ENCODE measurements at regions not wholly inside any gene's neighbourhood (a gene's known extent, or its start where the extent isn't known, plus 50 kb on each side); places are given as distances from the start of the nearest gene placed in this dataset.

GRCh38 chr11:27858866-27859265 lies 158.6 kb upstream of the BDNF start:
- DNase-seq (ENCODE audit: low read depth): no peak

- no peak for DNase-seq (ENCODE audit: low read depth)
Observed at GRCh38 chr11:27857588-27857987, 157.3 kb upstream of the BDNF start.

DNA sequence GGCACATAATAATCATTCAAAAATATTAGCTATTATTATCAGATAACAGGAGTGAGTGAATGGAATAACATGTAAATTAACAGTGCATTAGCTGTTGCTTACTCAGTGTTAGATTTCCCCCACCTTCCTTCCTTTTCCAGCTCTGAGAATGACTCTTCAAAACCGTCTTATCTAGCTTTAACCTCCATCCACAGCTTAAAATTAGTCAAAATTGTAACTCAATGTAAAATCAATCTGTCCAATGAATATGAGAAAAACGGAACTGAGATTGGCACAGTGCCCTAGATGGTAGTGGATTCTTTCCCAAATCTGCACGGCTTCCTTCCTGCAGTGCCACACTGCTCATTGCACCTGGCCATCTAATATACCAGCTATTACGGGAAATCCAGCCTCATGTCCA lies 156.8 kb upstream of the BDNF start:
- DNase-seq (ENCODE audit: low read depth): no peak

- no peak for DNase-seq (ENCODE audit: low read depth)
Observed at GRCh38 chr11:27848423-27848822, 148.2 kb upstream of the BDNF start.

DNA sequence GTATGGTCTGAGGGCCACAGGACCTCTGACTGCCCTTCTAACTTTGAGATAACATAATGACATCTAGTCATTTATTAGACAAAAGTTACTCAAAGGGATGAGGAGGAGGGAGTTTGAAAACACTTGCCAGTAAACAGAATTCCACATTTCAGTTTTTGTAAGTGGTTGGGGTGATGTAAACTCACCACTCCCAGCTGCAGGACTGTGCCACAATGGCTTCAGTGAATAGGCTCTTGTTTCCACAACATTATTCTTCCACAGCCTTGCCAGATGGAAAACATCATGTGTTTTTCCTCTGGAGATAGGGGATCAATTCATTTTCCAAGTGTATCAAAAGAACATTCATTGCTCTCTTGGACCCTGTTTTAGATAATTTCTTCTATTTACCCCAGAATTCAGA lies 147.2 kb upstream of the BDNF start:
- DNase-seq (ENCODE audit: low read depth): no peak

GRCh38 chr11:27842290-27842689 lies 142.0 kb upstream of the BDNF start:
- no peak for DNase-seq (ENCODE audit: low read depth)

DNA sequence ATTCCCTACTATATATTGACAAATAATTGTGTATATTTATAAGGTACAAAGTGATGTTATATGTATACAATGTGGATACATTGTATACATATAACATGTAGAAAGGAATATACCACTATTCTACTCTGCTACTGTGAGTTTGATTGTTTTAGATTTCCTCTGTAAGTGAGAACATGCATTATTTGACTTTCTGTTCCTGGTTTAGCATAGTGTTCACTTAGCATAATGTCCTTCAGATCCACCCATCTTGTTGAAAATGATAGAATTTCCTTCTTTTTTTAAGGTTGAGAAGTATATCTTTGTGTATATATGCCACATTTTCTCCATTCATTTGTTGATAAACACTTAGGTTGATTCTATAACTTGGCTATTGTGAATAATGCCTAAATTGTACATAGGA lies 140.8 kb upstream of the BDNF start:
- DNase-seq (ENCODE audit: low read depth): no peak

- no peak for DNase-seq (ENCODE audit: low read depth)
Observed at GRCh38 chr11:27839226-27839913, 139.1 kb upstream of the BDNF start.

GRCh38 chr11:27838674-27839073 lies 138.4 kb upstream of the BDNF start:
- DNase-seq (ENCODE audit: low read depth): no peak

DNA sequence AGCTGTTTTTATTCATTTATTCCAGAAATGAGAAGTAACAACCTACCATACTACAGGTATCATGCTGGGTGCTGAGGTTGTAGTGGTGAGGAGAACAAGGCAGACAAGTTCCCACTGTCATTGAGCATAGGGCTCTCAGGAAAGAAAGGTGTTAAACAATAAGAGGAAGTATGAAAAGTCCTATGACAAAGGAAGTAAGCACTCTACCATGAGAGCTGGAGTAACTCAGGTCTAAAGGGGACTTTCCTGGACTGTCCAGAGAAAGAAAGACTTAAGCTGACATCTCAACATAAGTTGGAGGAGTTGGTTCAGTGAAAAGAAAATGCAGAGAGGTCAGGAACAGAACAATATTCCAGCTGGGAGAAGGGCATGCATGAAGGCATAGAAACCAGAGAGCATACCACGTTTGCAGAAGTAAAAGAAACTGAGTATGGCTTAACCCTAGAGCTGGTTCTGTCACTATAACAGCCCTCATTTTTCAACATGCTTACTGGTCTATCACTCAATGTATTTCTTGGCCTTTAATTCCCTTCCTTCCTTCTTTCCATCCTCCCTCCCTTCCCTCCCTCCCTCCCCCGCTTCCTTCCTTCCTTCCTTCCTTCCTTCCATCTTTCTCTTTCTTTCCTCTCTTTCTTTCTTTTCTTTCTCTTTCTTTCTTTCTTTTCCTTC lies 137.8 kb upstream of the BDNF start:
- DNase-seq (ENCODE audit: low read depth): no peak

DNA sequence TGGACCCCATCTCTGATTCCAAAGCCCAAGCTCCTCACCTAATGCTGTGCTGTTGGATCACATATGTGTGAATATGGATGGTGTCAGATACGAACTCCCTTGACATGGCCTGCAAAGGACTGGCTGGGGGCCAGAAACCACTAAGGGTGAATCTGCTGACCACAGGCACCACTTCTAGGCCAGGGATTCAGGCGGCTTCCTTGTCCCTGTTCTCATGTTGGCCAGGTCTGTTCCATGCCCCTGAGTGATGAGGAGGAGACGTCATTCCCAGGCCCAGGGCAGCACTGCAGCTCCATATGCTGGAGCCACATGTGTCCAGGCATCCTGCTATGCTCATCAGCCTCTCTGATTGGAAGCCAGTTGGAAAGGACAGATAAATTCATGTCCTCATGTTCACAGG lies 130.0 kb upstream of the BDNF start:
- DNase-seq (ENCODE audit: low read depth): peak; percentile 9

DNA sequence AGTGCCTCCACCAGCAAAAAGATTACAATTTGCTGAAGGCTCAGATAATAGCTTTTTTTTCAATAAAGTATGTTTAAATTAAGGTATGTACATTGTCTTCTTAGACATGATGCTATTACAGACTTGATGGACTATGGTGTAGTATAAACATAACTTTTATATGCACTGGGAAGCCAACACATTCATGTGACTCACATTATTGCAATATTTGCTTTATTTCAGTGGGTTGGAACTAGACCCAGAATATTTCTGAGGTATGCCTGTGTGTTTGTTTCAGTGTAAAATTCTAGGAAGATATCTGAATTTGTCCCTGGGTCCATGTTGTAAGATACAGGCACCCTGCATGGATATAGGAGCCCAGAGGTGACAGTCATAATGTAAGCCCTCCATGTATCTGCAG lies 120.0 kb upstream of the BDNF start:
- no peak for DNase-seq (ENCODE audit: low read depth)

DNA sequence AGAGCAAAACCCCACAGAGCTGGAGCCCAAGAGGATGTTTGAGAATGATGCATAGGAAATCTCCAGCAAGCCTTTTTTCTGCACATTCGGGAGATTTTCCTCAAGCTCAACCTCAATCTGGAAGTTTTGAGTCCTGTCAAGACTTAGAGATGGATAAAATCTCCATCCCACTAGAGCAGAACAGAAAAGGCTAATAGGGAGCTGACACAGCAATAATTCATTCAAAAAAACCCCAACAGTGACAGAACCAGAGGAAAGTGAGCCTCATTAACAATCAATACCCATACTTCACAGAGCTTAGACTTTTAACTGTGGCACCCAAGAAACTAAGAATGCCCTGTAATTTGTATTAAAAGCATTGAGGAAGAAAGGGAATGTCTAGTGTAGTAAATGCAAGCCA lies 115.9 kb upstream of the BDNF start:
- no peak for DNase-seq (ENCODE audit: low read depth)

- DNase-seq (ENCODE audit: low read depth): peak; percentile 4
Observed at GRCh38 chr11:27812341-27812740, 112.1 kb upstream of the BDNF start.

GRCh38 chr11:27807596-27807995 lies 107.3 kb upstream of the BDNF start:
- DNase-seq (ENCODE audit: low read depth): no peak

GRCh38 chr11:27806122-27806521 lies 105.9 kb upstream of the BDNF start:
- no peak for DNase-seq (ENCODE audit: low read depth)

GRCh38 chr11:27795955-27796861 lies 96.0 kb upstream of the BDNF start:
- DNase-seq (ENCODE audit: low read depth): peak; percentile 45

GRCh38 chr11:27786864-27787263 lies 86.6 kb upstream of the BDNF start:
- no peak for DNase-seq (ENCODE audit: low read depth)

GRCh38 chr11:27786331-27786730 lies 86.1 kb upstream of the BDNF start:
- DNase-seq (ENCODE audit: low read depth): no peak

GRCh38 chr11:27783701-27784355 lies 83.6 kb upstream of the BDNF start:
- DNase-seq (ENCODE audit: low read depth): no peak

DNA sequence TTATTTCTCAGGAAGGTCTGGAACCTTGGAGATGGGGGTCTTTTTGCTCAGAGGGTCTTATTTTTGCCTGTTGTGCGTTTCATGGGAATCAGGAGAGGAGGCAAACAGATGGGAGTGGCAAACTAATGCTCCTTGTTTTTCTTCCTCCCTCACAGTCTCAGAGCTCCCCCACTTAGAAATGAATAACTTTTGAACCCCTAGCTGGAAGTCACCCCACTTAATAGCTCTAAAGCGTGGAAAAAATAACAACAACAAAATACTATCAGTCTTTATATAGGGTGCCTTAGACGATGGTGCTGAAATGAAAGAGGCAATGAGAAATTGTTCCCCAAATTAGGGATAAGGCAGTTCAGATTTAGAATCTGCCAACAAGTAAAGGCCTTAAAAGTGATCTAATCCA lies 76.8 kb upstream of the BDNF start:
- DNase-seq (ENCODE audit: low read depth): peak; percentile 15

GRCh38 chr11:27773884-27774283 lies 73.6 kb upstream of the BDNF start:
- no peak for DNase-seq (ENCODE audit: low read depth)

Data from Daoy (cell line).